ENCODE measurements at regions not wholly inside any gene's neighbourhood (a gene's known extent, or its start where the extent isn't known, plus 50 kb on each side); places are given as distances from the start of the nearest gene placed in this dataset.

- POLR2A ChIA-PET: no interaction called here
- Histone ChIP-seq H3K36me3 (ENCODE audit: control insufficient read depth in 2 of 2, insufficient read depth in 1 of 2, low read length in 2 of 2) (no peaks in the 10 kb centered on the region), H3K4me1 (ENCODE audit: control insufficient read depth, insufficient read depth, low read length) (no peaks in the 10 kb centered on the region), H3K9me3 (ENCODE audit: control insufficient read depth, insufficient read depth, low read depth, low read length) (no peaks in the 10 kb centered on the region), H3K4me3 (ENCODE audit: low read depth, low read length) (no peak overlapping the region), H3K27ac (ENCODE audit: extremely low read depth, low read depth, low read length) (no peak overlapping the region)
- TF ChIP-seq SP3 (tag by site-specific recombination; IDR thresholded peaks at IDR 0.05) (no peak), ZNF560 (tag by site-specific recombination; IDR thresholded peaks at IDR 0.05; ENCODE audit: borderline replicate concordance) (no peak), ZNF24 (tag by site-specific recombination; IDR thresholded peaks at IDR 0.05) (no peak), ZIC2 (tag by site-specific recombination; IDR thresholded peaks at IDR 0.05) (no peak), PRDM6 (tag by site-specific recombination; IDR thresholded peaks at IDR 0.05) (no peak), ZNF558 (tag by site-specific recombination; IDR thresholded peaks at IDR 0.05) (no peak), GLIS2 (tag by site-specific recombination; IDR thresholded peaks at IDR 0.05) (no peak), ZNF707 (tag by site-specific recombination; IDR thresholded peaks at IDR 0.05) (no peak), ZNF76 (tag by site-specific recombination; IDR thresholded peaks at IDR 0.05; ENCODE audit: borderline replicate concordance, low read depth) (no peak), ZBTB21 (tag by site-specific recombination; IDR thresholded peaks at IDR 0.05) (no peak), YY1 (tag by site-specific recombination; IDR thresholded peaks at IDR 0.05) (no peak), ZNF37A (tag by site-specific recombination; IDR thresholded peaks at IDR 0.05) (no peak), TCF7L2 (IDR thresholded peaks at IDR 0.05; ENCODE audit: borderline replicate concordance, low read depth, low read length) (no peak), ZNF785 (tag by site-specific recombination; IDR thresholded peaks at IDR 0.05) (no peak), BCL11B (tag by site-specific recombination; IDR thresholded peaks at IDR 0.05; ENCODE audit: low read depth) (no peak), ZEB2 (tag by site-specific recombination; IDR thresholded peaks at IDR 0.05) (no peak), PBX3 (CRISPR knock-in tag; IDR thresholded peaks at IDR 0.05) (no peak), ZBTB8A (tag by site-specific recombination; IDR thresholded peaks at IDR 0.05) (no peak)
- TF ChIP-seq, protein P1, sequence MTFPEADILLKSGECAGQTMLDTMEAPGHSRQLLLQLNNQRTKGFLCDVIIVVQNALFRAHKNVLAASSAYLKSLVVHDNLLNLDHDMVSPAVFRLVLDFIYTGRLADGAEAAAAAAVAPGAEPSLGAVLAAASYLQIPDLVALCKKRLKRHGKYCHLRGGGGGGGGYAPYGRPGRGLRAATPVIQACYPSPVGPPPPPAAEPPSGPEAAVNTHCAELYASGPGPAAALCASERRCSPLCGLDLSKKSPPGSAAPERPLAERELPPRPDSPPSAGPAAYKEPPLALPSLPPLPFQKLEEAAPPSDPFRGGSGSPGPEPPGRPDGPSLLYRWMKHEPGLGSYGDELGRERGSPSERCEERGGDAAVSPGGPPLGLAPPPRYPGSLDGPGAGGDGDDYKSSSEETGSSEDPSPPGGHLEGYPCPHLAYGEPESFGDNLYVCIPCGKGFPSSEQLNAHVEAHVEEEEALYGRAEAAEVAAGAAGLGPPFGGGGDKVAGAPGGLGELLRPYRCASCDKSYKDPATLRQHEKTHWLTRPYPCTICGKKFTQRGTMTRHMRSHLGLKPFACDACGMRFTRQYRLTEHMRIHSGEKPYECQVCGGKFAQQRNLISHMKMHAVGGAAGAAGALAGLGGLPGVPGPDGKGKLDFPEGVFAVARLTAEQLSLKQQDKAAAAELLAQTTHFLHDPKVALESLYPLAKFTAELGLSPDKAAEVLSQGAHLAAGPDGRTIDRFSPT (tag by site-specific recombination; IDR thresholded peaks at IDR 0.05): no peak
- CTCF ChIA-PET: interaction anchor here (0.8 to 1.1 kb wide), 4 partner anchors 14 to 45 kb away, joined by 3 read pairs; no protein-coding TSS in a partner anchor
Measured at GRCh38 chr12:92604786-92605185, 98.0 kb upstream of the PLEKHG7 start.

- TF ChIP-seq ZNF704 (tag by site-specific recombination; IDR thresholded peaks at IDR 0.05): no peak
- 0 out of 2 replicates have a peak, but pooled peaks have one; percentile 4 for TF ChIP-seq ZNF549 (tag by site-specific recombination; IDR thresholded peaks at IDR 0.05)
- no peak overlapping the region for H3K4me3 ChIP-seq (ENCODE audit: low read depth, low read length)
- H3K36me3 ChIP-seq (ENCODE audit: control insufficient read depth in 2 of 2, insufficient read depth in 1 of 2, low read length in 2 of 2): no peaks in the 10 kb centered on the region
- ChIA-PET POLR2A (no interaction called here), CTCF (interaction anchor here (0.7 to 1.1 kb wide), 5 partner anchors 12 to 1131 kb away, joined by 3 read pairs; no protein-coding TSS in a partner anchor)
- H3K27ac ChIP-seq (ENCODE audit: extremely low read depth, low read depth, low read length): no peak overlapping the region
- no peaks in the 10 kb centered on the region for H3K4me1 ChIP-seq (ENCODE audit: control insufficient read depth, insufficient read depth, low read length)
- H3K9me3 ChIP-seq (ENCODE audit: control insufficient read depth, insufficient read depth, low read depth, low read length): no peaks in the 10 kb centered on the region
Measured at GRCh38 chr12:92603741-92604432, 98.9 kb upstream of the PLEKHG7 start.
